ENCODE measurements at regions not wholly inside any gene's neighbourhood (a gene's known extent, or its start where the extent isn't known, plus 50 kb on each side); places are given as distances from the start of the nearest gene placed in this dataset.

DNA sequence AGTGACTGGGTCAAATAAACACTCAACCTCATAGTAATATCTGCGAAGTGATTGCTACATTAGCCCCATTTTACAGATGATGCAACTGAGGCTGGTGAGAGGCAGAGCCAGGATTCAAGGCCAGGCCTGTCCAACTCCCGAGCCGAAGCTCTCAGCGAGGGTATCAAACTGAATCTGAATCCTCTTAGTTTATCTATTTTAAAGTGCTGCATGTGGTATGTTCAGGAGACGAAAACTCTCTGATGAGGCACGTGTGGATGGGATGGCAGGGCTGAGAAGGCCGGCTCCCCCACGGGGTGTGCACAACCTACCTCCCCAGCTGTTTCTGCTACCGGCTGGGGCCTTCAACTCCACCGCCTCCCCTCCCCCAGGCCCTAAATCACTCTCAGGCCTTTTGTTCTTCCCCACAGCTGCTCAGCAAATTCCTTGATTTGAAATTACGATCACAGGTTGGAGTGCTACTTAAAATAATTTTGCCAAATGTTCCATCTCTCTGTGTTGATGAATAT lies 171.8 kb downstream of the TOMM20 start:
- Histone ChIP-seq H3K27me3 (ENCODE audit: control insufficient read depth in 1 of 2, insufficient read depth in 2 of 2, low read length in 2 of 2) (no peaks in the 10 kb centered on the region), H4K20me1 (ENCODE audit: insufficient read depth, low read length) (no peaks in the 10 kb centered on the region), H3K79me2 (ENCODE audit: insufficient read depth, low read length) (peaks cover 7% of the 10 kb centered on the region), H3K9me3 (ENCODE audit: low read length) (no peaks in the 10 kb centered on the region), H3K4me1 (ENCODE audit: insufficient read depth, low read length) (peaks cover 96% of the 10 kb centered on the region), H2AFZ (ENCODE audit: low read length) (no peak overlapping the region), H3K27ac (ENCODE audit: extremely low read length, insufficient read depth, low read length) (peak overlapping the region; percentile 100), H3K9ac (ENCODE audit: insufficient read depth, low read depth, low read length) (peak overlapping the region; percentile 92), H3K36me3 (replicated peaks in 1 of 2; ENCODE audit: control insufficient read depth in 1 of 2, insufficient read depth in 2 of 2, low read length in 2 of 2) (no peaks in the 10 kb centered on the region), H3K4me2 (ENCODE audit: low read depth, low read length) (peak overlapping the region; percentile 74), H3K4me3 (replicated peaks in 1 of 3; ENCODE audit: insufficient read depth in 1 of 3, low read depth in 2 of 3, low read length in 3 of 3) (peak overlapping the region in 1 of 3 experiments; percentile 36; a peak in 2 of 6 replicates)
- CTCF ChIA-PET (ENCODE audit: low intra/inter-chr PET ratio, low total read pairs): no interaction called here
- POLR2A ChIA-PET: interaction anchor here (0.7 to 13.1 kb wide), 44 partner anchors 9 to 412 kb away, joined by 3 to 657 read pairs (median 6); partner anchors contain the start of gene IRF2BP2
- no peak for FAIRE-seq
- peak; percentile 80 for DNase-seq (ENCODE audit: low spot score)
- intact Hi-C loops (cut with micrococcal nuclease; ENCODE audit: unreplicated experiment) (loop anchor here (1.0 to 5.0 kb wide), 3 partner anchors 18 to 345 kb away; no protein-coding TSS in a partner anchor), in situ Hi-C loops (cut with HindIII; ENCODE audit: extremely low pct_ligation_motif_present, low pct_unique_long_range_greater_than_20kb) (loop anchor here (5.0 to 10.0 kb wide), 3 partner anchors 80 to 345 kb away; partner anchors contain the start of gene IRF2BP2)
- BruUV-seq (replicated peaks): no TSS peak
- peak; percentile 3; the same call in 2 of the 3 replicates for ATAC-seq
- 8% methylated on average over 11 of the region's 11 CpGs for WGBS (ENCODE audit: low lambda C conversion rate)
- TF ChIP-seq ZSCAN31 (CRISPR knock-in tag; IDR thresholded peaks at IDR 0.05; ENCODE audit: low read depth) (no peak), RORA (CRISPR knock-in tag; IDR thresholded peaks at IDR 0.05) (no peak), NFYB (CRISPR knock-in tag; IDR thresholded peaks at IDR 0.05) (no peak), MIER3 (CRISPR knock-in tag; IDR thresholded peaks at IDR 0.05; ENCODE audit: borderline replicate concordance) (no peak), ZNF569 (CRISPR knock-in tag; IDR thresholded peaks at IDR 0.05; ENCODE audit: borderline replicate concordance) (no peak), ZNF160 (CRISPR knock-in tag; IDR thresholded peaks at IDR 0.05) (no peak), ZNF292 (CRISPR knock-in tag; IDR thresholded peaks at IDR 0.05; ENCODE audit: borderline replicate concordance, low read depth) (no peak), ZMYM4 (CRISPR knock-in tag; IDR thresholded peaks at IDR 0.05) (no peak), ARHGAP35 (CRISPR knock-in tag; IDR thresholded peaks at IDR 0.05; ENCODE audit: borderline replicate concordance) (no peak)
- TF ChIP-seq, protein P1, sequence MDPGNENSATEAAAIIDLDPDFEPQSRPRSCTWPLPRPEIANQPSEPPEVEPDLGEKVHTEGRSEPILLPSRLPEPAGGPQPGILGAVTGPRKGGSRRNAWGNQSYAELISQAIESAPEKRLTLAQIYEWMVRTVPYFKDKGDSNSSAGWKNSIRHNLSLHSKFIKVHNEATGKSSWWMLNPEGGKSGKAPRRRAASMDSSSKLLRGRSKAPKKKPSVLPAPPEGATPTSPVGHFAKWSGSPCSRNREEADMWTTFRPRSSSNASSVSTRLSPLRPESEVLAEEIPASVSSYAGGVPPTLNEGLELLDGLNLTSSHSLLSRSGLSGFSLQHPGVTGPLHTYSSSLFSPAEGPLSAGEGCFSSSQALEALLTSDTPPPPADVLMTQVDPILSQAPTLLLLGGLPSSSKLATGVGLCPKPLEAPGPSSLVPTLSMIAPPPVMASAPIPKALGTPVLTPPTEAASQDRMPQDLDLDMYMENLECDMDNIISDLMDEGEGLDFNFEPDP (CRISPR knock-in tag; conservative IDR thresholded peaks at IDR 0.05): no peak
- TF ChIP-seq, protein P2, sequence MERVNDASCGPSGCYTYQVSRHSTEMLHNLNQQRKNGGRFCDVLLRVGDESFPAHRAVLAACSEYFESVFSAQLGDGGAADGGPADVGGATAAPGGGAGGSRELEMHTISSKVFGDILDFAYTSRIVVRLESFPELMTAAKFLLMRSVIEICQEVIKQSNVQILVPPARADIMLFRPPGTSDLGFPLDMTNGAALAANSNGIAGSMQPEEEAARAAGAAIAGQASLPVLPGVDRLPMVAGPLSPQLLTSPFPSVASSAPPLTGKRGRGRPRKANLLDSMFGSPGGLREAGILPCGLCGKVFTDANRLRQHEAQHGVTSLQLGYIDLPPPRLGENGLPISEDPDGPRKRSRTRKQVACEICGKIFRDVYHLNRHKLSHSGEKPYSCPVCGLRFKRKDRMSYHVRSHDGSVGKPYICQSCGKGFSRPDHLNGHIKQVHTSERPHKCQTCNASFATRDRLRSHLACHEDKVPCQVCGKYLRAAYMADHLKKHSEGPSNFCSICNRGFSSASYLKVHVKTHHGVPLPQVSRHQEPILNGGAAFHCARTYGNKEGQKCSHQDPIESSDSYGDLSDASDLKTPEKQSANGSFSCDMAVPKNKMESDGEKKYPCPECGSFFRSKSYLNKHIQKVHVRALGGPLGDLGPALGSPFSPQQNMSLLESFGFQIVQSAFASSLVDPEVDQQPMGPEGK (CRISPR knock-in tag; IDR thresholded peaks at IDR 0.05): peak; percentile 57; the same call in 1 of the 2 replicates
